Loucy (cell line): ENCODE measurements at regions not wholly inside any gene's neighbourhood (a gene's known extent, or its start where the extent isn't known, plus 50 kb on each side); places are given as distances from the start of the nearest gene placed in this dataset.

ENCODE experiments used
- H2AFZ ChIP-seq: fragments of 200-600 bp; sonication (generic); 2 replicates; pipeline ENCODE4 v1.6.0; 2016; ENCODE audit warnings: antibody characterized with exemption, mild to moderate bottlenecking, low read length, moderate library complexity
- H3F3A ChIP-seq: fragments of 200-600 bp; 2 replicates; pipeline ENCODE4 v1.6.0; 2016; ENCODE audit warnings: antibody characterized with exemption, low read depth, mild to moderate bottlenecking
- H3K27me3 ChIP-seq: fragments of 200-600 bp; sonication (generic); 2 replicates; pipeline ENCODE4 v1.6.1; 2014; ENCODE audit warnings: low read length, mild to moderate bottlenecking; ENCODE audit not compliant: insufficient read depth, poor library complexity, severe bottlenecking
- H3K36me3 ChIP-seq: fragments of 200-600 bp; sonication (generic); 2 replicates; pipeline ENCODE4 v1.6.1; 2016; ENCODE audit warnings: low read length; ENCODE audit not compliant: insufficient read depth
- H3K4me1 ChIP-seq: fragments of 200-600 bp; sonication (generic); 2 replicates; pipeline ENCODE4 v1.5.1; 2014; ENCODE audit warnings: low read length, mild to moderate bottlenecking; ENCODE audit not compliant: insufficient read depth, poor library complexity, severe bottlenecking
- H3K4me2 ChIP-seq: fragments of 200-600 bp; sonication (generic); 2 replicates; pipeline ENCODE4 v1.6.0; 2014; ENCODE audit warnings: antibody characterized with exemption, low read length, low read depth, mild to moderate bottlenecking; ENCODE audit not compliant: poor library complexity, severe bottlenecking
- H3K4me3 ChIP-seq: fragments of 200-600 bp; sonication (generic); 2 replicates; pipeline ENCODE4 v1.5.1; 2014; ENCODE audit warnings: low read length, mild to moderate bottlenecking, mixed read lengths; ENCODE audit not compliant: poor library complexity, severe bottlenecking
- H3K79me2 ChIP-seq: fragments of 200-600 bp; sonication (generic); 2 replicates; pipeline ENCODE4 v1.6.1; 2014; ENCODE audit warnings: low read length; ENCODE audit not compliant: insufficient read depth
- H3K9ac ChIP-seq: fragments of 200-600 bp; sonication (generic); 2 replicates; pipeline ENCODE4 v1.6.0; 2014; ENCODE audit warnings: mild to moderate bottlenecking, low read depth, low read length, moderate library complexity; ENCODE audit not compliant: poor library complexity, severe bottlenecking
- H3K9me2 ChIP-seq: fragments of 200-600 bp; sonication (generic); replicated peaks from 2 replicates; pipeline ENCODE4 v1.6.1; 2016; ENCODE audit warnings: low read depth, low read length, mixed read lengths
- H3K9me3 ChIP-seq: fragments of 200-600 bp; sonication (generic); 2 replicates; pipeline ENCODE4 v1.6.1; 2014; ENCODE audit warnings: mild to moderate bottlenecking, antibody characterized with exemption, low read length, low read depth; ENCODE audit not compliant: insufficient read depth
- H4K20me1 ChIP-seq: fragments of 200-600 bp; sonication (generic); 2 replicates; pipeline ENCODE4 v1.6.0; 2014; ENCODE audit warnings: antibody characterized with exemption, low read length, mild to moderate bottlenecking; ENCODE audit not compliant: insufficient read depth, poor library complexity, severe bottlenecking
- EZH2phosphoT487 ChIP-seq: fragments of 200-600 bp; IDR thresholded peaks from 2 replicates; pipeline ENCODE4 v1.6.1; 2018; ENCODE audit warnings: antibody characterized with exemption, mild to moderate bottlenecking, moderate library complexity, borderline replicate concordance
- TF ChIP-seq, protein P1 (sequence below): fragments of 200-600 bp; sonication (generic); conservative IDR thresholded peaks from 2 replicates; pipeline ENCODE4 v1.5.1; 2014; ENCODE audit warnings: mild to moderate bottlenecking, antibody characterized with exemption, low read length

DNA sequence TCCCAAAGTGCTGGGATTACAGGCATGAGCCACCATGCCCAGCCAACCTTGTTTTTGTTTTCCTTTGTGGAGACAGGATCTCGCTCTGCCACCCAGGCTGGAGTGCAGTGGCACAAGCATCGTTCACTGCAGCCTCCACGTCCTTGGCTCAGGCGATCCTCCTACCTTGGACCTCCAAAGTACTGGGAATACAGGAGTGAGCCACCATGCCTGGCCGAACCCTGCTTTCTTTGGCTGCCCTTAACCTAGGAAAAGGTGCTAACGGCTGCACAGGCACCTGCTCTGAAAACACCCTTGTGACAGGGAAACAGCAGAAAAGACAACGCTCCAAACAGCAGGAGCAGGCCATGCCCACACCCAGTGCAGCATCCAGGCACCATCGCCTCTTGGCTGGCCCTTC lies 71.9 kb downstream of the OAT start:
- Histone ChIP-seq H3K4me3 (no peak overlapping the region), H3F3A (no peaks in the 10 kb centered on the region), H3K27me3 (no peaks in the 10 kb centered on the region), H3K9me2 (no peaks in the 10 kb centered on the region), H4K20me1 (no peaks in the 10 kb centered on the region), H3K4me1 (no peaks in the 10 kb centered on the region), H2AFZ (no peak overlapping the region), H3K4me2 (no peak overlapping the region), H3K9ac (no peak overlapping the region), H3K36me3 (no peaks in the 10 kb centered on the region), H3K9me3 (no peaks in the 10 kb centered on the region), H3K79me2 (no peaks in the 10 kb centered on the region)
- TF ChIP-seq, protein P1, sequence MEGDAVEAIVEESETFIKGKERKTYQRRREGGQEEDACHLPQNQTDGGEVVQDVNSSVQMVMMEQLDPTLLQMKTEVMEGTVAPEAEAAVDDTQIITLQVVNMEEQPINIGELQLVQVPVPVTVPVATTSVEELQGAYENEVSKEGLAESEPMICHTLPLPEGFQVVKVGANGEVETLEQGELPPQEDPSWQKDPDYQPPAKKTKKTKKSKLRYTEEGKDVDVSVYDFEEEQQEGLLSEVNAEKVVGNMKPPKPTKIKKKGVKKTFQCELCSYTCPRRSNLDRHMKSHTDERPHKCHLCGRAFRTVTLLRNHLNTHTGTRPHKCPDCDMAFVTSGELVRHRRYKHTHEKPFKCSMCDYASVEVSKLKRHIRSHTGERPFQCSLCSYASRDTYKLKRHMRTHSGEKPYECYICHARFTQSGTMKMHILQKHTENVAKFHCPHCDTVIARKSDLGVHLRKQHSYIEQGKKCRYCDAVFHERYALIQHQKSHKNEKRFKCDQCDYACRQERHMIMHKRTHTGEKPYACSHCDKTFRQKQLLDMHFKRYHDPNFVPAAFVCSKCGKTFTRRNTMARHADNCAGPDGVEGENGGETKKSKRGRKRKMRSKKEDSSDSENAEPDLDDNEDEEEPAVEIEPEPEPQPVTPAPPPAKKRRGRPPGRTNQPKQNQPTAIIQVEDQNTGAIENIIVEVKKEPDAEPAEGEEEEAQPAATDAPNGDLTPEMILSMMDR: no peak
- no peak for TF ChIP-seq EZH2phosphoT487

DNA sequence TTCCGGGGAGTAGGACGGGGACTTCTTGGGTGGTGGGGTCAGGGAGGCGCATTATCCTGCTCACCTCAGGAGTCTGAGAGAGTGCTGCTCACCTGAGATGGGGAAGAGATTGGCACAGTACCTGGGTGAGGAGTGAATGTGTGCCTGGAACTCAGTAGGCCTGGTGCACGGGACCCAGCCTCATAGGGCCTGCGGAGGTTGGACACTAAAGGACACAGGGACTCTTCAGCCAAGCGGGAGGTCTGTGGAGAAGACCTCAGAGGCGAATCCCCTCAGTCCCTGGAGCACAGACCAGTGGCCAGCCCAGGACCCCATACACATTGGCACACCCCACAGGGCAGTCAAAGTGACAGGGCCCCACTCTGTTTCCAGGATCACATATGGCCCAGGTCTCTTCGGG lies 73.2 kb downstream of the OAT start:
- Histone ChIP-seq H3K4me1 (peaks cover 7% of the 10 kb centered on the region), H3K4me2 (no peak overlapping the region), H3K79me2 (no peaks in the 10 kb centered on the region), H3K9ac (no peak overlapping the region), H3F3A (no peaks in the 10 kb centered on the region), H3K27me3 (no peaks in the 10 kb centered on the region), H3K4me3 (no peak overlapping the region), H3K9me2 (no peaks in the 10 kb centered on the region), H4K20me1 (no peaks in the 10 kb centered on the region), H3K36me3 (no peaks in the 10 kb centered on the region), H2AFZ (no peak overlapping the region), H3K9me3 (no peaks in the 10 kb centered on the region)
- TF ChIP-seq EZH2phosphoT487: no peak
- TF ChIP-seq, protein P1: no peak

DNA sequence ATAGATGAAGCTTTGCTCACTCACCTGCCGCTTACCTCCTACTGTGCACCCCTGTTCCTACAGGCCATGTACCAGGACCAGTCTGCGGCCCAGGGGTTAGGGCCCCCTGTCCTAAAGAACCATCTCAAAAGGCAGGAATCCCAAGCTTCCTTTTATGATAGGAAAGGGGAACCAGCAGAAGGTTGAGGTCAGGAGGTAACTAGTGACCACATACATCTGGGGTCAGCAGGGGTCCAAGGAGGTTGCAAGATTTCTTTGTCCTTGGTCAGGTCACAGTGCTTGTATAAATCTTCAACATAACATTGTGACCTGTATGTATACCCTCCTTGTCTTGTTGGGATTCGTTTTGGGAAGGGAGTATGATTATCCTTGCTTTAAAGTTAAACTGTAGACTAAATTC lies 73.8 kb downstream of the OAT start:
- TF ChIP-seq, protein P1: no peak
- TF ChIP-seq EZH2phosphoT487: no peak
- no peak overlapping the region for H3K9ac ChIP-seq
- H3K36me3 ChIP-seq: no peaks in the 10 kb centered on the region
- no peaks in the 10 kb centered on the region for H3K27me3 ChIP-seq
- no peaks in the 10 kb centered on the region for H3K79me2 ChIP-seq
- no peak overlapping the region for H2AFZ ChIP-seq
- H4K20me1 ChIP-seq: no peaks in the 10 kb centered on the region
- H3K4me1 ChIP-seq: peaks cover 10% of the 10 kb centered on the region
- H3K4me2 ChIP-seq: no peak overlapping the region
- no peaks in the 10 kb centered on the region for H3F3A ChIP-seq
- no peaks in the 10 kb centered on the region for H3K9me2 ChIP-seq
- no peak overlapping the region for H3K4me3 ChIP-seq
- H3K9me3 ChIP-seq: no peaks in the 10 kb centered on the region
